Spleen (tissue), 7 donors: ENCODE measurements at regions not wholly inside any gene's neighbourhood (a gene's known extent, or its start where the extent isn't known, plus 50 kb on each side); places are given as distances from the start of the nearest gene placed in this dataset.

Experiments
- CTCF ChIP-seq, 11 experiments: fragments of 200-600 bp in 7 of 11; fragments of 450-650 bp in 4 of 11; sonication (generic) in 4 of 11; IDR thresholded peaks in 8 of 11; conservative IDR thresholded peaks in 3 of 11; 1 replicate in 7 of 11; 2 replicates in 4 of 11; pipeline versions ENCODE4 v1.4.0 to v1.8.0; 2016 to 2021; ENCODE audit warnings: antibody characterized with exemption in 11 of 11, inconsistent platforms in 4 of 11, mild to moderate bottlenecking in 1 of 11
- POLR2A ChIP-seq, 3 donors: fragments of 450-650 bp; IDR thresholded peaks; one replicate each; pipeline ENCODE4 v1.5.1; 2017; ENCODE audit warnings: antibody characterized with exemption in 3 of 3, mild to moderate bottlenecking in 1 of 3
- POLR2AphosphoS5 ChIP-seq, 3 donors: sonication (generic); formaldehyde crosslinking; IDR thresholded peaks; one replicate each; pipeline ENCODE4 v1.5.1; 2017; ENCODE audit warnings: antibody characterized with exemption in 3 of 3
- donor health status: DM: no; HTN: no; CAD: no; lungs with moderate emphysema.
- donor health status: DM: no; HTN: no; CAD: no.
- donor health status: DM: no; HTN: no; CAD: no.

DNA sequence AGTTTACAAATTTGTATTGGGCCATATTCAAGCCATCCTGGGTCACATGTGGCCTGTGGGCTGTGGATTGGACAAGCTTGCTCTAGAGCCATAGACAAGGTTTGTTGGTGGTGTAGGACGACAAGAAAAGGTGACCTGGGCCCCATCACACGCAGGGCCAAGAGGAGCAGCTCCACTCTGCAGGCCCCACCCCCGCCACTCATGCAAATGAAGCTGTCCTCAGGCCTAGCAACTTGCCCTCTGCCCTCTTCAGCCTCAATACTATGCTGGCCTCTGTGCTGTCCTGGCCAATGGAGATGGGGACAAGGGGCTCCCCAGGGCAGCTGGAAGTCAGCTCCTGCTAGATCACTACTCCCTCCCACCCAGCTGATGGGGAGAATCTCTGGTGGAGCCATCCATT is 55.2 kb upstream of the TMEM252 start:
- TF ChIP-seq POLR2AphosphoS5 (IDR thresholded peaks at IDR 0.05) (no peak), CTCF (IDR thresholded peaks at IDR 0.05 in 8 of 11, conservative IDR thresholded peaks at IDR 0.05 in 3 of 11) (no peak), POLR2A (IDR thresholded peaks at IDR 0.05) (no peak)
